ENCODE measurements at regions not wholly inside any gene's neighbourhood (a gene's known extent, or its start where the extent isn't known, plus 50 kb on each side); places are given as distances from the start of the nearest gene placed in this dataset.

DNA sequence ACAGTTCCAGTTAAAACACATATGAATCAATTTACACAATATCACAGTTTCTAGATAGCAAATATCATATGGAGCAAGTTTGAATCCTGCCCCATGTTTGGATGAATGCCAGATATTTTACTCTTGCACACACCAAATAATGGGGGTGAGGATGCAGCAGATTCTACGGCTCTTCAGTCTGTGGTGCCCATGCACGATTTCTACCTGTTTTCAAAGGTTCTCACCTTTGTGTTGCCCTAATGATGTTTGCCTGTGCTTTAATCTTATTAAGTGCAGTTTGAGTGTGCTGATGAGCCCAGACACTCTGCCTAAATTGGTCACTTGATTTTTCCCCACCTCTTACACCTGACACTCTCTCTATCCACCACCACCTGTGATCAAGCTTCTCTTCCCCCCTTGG, 119.6 kb downstream of the NPY start:
- Histone ChIP-seq H3K9me3 (ENCODE audit: control insufficient read depth, insufficient read depth, low read length) (no peaks in the 10 kb centered on the region), H3K27ac (ENCODE audit: low read depth, low read length) (no peak overlapping the region), H3K4me3 (ENCODE audit: low read depth, low read length) (no peak overlapping the region), H3K27me3 (ENCODE audit: control insufficient read depth, insufficient read depth, low read length) (peaks cover 2% of the 10 kb centered on the region)
- no peak for DNase-seq (ENCODE audit: low read depth, low spot score)
- ChIA-PET POLR2A (no interaction called here), CTCF (interaction anchor here (1.2 kb wide), 1 partner anchor 263 kb away, joined by 4 read pairs; no protein-coding TSS in a partner anchor)
- TF ChIP-seq, protein P1, sequence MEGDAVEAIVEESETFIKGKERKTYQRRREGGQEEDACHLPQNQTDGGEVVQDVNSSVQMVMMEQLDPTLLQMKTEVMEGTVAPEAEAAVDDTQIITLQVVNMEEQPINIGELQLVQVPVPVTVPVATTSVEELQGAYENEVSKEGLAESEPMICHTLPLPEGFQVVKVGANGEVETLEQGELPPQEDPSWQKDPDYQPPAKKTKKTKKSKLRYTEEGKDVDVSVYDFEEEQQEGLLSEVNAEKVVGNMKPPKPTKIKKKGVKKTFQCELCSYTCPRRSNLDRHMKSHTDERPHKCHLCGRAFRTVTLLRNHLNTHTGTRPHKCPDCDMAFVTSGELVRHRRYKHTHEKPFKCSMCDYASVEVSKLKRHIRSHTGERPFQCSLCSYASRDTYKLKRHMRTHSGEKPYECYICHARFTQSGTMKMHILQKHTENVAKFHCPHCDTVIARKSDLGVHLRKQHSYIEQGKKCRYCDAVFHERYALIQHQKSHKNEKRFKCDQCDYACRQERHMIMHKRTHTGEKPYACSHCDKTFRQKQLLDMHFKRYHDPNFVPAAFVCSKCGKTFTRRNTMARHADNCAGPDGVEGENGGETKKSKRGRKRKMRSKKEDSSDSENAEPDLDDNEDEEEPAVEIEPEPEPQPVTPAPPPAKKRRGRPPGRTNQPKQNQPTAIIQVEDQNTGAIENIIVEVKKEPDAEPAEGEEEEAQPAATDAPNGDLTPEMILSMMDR (IDR thresholded peaks at IDR 0.05; ENCODE audit: low read depth, low read length), result no peak

DNA sequence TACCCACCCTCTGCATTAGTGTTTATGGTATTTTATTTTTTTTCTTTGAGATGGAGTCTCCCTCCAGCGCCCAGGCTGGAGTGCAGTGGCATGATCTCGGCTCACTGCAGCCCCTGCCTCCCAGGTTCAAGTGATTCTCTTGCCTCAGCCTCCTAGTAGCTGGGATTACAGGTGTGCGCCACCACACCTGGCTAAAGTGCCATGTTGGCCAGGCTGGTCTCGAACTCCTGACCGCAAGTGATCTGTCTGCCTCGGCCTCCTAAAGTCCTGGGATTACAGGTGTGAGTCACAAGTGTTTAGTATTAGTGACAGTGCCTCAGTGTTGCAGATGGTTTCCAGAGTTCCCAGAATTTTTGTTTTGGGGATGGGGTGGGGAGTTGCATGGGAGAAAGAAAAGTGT, 120.3 kb downstream of the NPY start:
- ChIA-PET CTCF (interaction anchor here (1.2 kb wide), 1 partner anchor 262 kb away, joined by 4 read pairs; no protein-coding TSS in a partner anchor), POLR2A (no interaction called here)
- Histone ChIP-seq H3K9me3 (ENCODE audit: control insufficient read depth, insufficient read depth, low read length) (no peaks in the 10 kb centered on the region), H3K4me3 (ENCODE audit: low read depth, low read length) (no peak overlapping the region), H3K27me3 (ENCODE audit: control insufficient read depth, insufficient read depth, low read length) (peaks cover 2% of the 10 kb centered on the region), H3K27ac (ENCODE audit: low read depth, low read length) (no peak overlapping the region)
- no peak for DNase-seq (ENCODE audit: low read depth, low spot score)
- TF ChIP-seq, protein P1 (IDR thresholded peaks at IDR 0.05; ENCODE audit: low read depth, low read length), result no peak

DNA sequence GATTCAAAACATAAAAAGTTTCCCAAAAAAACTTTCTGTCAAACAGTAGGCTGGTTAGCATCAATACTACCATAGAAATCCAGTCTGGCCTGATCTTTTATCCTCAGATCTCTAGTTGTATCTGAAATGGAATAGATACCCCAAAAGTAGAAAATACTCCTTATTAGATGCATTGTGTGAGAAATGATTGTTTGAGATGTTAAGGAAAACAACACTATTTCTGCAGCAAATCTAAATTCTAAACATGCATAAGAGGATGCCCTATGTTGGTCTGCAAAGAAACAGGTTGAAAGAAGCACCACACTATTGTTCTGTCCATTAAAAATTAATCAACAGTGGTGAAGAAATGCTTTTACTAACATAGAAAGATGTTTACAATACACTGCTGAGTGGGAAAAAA, 121.0 kb downstream of the NPY start:
- TF ChIP-seq, protein P1 (IDR thresholded peaks at IDR 0.05; ENCODE audit: low read depth, low read length), result no peak
- Histone ChIP-seq H3K9me3 (ENCODE audit: control insufficient read depth, insufficient read depth, low read length) (no peaks in the 10 kb centered on the region), H3K4me3 (ENCODE audit: low read depth, low read length) (no peak overlapping the region), H3K27me3 (ENCODE audit: control insufficient read depth, insufficient read depth, low read length) (peaks cover 2% of the 10 kb centered on the region), H3K27ac (ENCODE audit: low read depth, low read length) (no peak overlapping the region)
- DNase-seq (ENCODE audit: low read depth, low spot score), result no peak
- ChIA-PET POLR2A (no interaction called here), CTCF (no interaction called here)

DNA sequence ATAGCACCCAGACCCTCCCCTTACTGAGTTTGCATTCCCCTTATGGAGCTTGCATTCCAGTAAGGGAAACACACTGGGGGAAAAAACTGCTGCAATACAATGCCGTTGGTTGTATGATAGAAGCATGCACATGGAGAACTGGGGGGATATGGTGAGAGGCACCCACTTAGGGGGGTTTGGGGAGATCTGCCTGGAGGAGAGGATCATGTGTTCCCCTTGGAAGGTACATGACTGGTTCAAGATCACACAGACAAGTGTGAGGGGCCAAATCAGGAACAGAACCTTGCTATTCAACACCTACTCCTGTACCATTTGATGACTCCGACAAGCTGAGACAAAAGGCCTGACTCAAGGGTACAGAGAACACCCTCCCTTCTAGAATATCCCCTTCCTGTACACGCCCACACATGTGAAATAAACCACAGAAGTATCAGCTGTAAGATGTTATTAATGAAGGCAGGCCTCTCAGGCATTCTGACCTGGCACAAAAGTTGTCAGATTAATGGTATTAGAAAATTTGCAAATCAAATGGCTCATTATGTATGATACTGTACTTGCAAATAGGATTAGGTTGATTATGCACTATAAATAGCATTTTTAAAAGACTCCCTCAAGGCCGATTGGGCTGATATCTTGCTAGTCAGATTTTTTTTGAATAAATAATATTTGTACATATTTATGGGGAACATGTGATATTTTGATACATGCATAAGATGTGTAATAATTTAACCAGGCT, 122.2 kb downstream of the NPY start:
- CTCF ChIA-PET, result no interaction called here
- TF ChIP-seq, protein P1 (IDR thresholded peaks at IDR 0.05; ENCODE audit: low read depth, low read length), result no peak
- peaks cover 2% of the 10 kb centered on the region for H3K27me3 ChIP-seq (ENCODE audit: control insufficient read depth, insufficient read depth, low read length)
- H3K27ac ChIP-seq (ENCODE audit: low read depth, low read length), result no peak overlapping the region
- no peak overlapping the region for H3K4me3 ChIP-seq (ENCODE audit: low read depth, low read length)
- POLR2A ChIA-PET, result interaction anchor here (0.7 kb wide), 1 partner anchor 514 kb away, joined by 4 read pairs; no protein-coding TSS in a partner anchor
- no peak for DNase-seq (ENCODE audit: low read depth, low spot score)
- H3K9me3 ChIP-seq (ENCODE audit: control insufficient read depth, insufficient read depth, low read length), result no peaks in the 10 kb centered on the region

DNA sequence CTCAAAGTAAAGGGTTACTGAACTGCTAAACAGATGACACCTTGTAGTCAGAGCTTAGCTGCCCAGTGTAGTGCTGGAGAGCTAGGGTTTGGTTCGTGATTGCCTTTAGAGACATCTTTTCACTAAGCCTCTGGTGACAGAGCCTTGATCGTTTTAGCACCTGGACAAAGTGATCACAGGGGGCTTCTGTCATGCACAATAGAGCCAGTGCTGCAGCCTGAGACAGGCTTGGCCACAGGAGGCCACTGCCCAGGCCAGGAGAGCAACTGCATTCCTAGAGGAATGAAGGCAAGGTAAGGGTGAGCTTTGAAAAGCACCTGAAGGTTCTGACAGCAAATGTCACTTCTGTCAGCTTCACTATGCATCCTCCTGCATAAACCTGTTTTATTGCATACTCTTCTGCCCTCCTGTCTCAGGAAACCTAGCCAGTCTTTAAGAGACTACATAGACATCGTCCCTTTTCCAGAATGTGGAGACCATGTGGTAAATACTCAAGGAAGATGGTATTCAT, 122.9 kb downstream of the NPY start:
- POLR2A ChIA-PET, result no interaction called here
- no peak overlapping the region for H3K27ac ChIP-seq (ENCODE audit: low read depth, low read length)
- H3K9me3 ChIP-seq (ENCODE audit: control insufficient read depth, insufficient read depth, low read length), result no peaks in the 10 kb centered on the region
- H3K27me3 ChIP-seq (ENCODE audit: control insufficient read depth, insufficient read depth, low read length), result peaks cover 2% of the 10 kb centered on the region
- TF ChIP-seq, protein P1 (IDR thresholded peaks at IDR 0.05; ENCODE audit: low read depth, low read length), result no peak
- CTCF ChIA-PET, result interaction anchor here (0.6 kb wide), 1 partner anchor 268 kb away, joined by 3 read pairs; no protein-coding TSS in a partner anchor
- H3K4me3 ChIP-seq (ENCODE audit: low read depth, low read length), result no peak overlapping the region
- no peak for DNase-seq (ENCODE audit: low read depth, low spot score)
